Progenitor cell of endocrine pancreas (in vitro differentiated cells): ENCODE measurements at regions not wholly inside any gene's neighbourhood (a gene's known extent, or its start where the extent isn't known, plus 50 kb on each side); places are given as distances from the start of the nearest gene placed in this dataset.
"Not testable (repeated sequence)": the region's sequence is repeated elsewhere in the genome, so short reads cannot be mapped to it uniquely, and the experiment has no call there.

Source experiments
- DNase-seq: peaks from one replicate; pipeline ENCODE4 v3.0.0; 2021; ENCODE audit warnings: low spot score; ENCODE audit not compliant: unreplicated experiment
- H3K27ac Mint-ChIP-seq: 2 replicates; pipeline ENCODE4 v1.8.0; 2021; ENCODE audit warnings: mild to moderate bottlenecking, moderate library complexity, mixed read lengths
- H3K27me3 Mint-ChIP-seq: 2 replicates; pipeline ENCODE4 v1.8.0; 2021; ENCODE audit warnings: mixed read lengths
- H3K36me3 Mint-ChIP-seq: 2 replicates; pipeline ENCODE4 v1.8.0; 2022; ENCODE audit warnings: mixed read lengths; ENCODE audit not compliant: insufficient read depth
- H3K4me1 Mint-ChIP-seq: 2 replicates; pipeline ENCODE4 v1.8.0; 2021; ENCODE audit warnings: low read depth, mixed read lengths
- H3K4me3 Mint-ChIP-seq: 2 replicates; pipeline ENCODE4 v1.8.0; 2021; ENCODE audit warnings: low read depth, mild to moderate bottlenecking, moderate library complexity, mixed read lengths
- H3K9me3 Mint-ChIP-seq: 2 replicates; pipeline ENCODE4 v1.8.0; 2021; ENCODE audit warnings: low read depth, mixed read lengths
- CTCF ChIP-seq: fragments of 200-600 bp; sonication (generic); IDR thresholded peaks from one replicate; pipeline ENCODE4 v1.5.0; 2021; ENCODE audit warnings: antibody characterized with exemption, mild to moderate bottlenecking; ENCODE audit not compliant: unreplicated experiment

- H3K36me3 Mint-ChIP-seq, DNase-seq, H3K4me3 Mint-ChIP-seq, H3K27ac Mint-ChIP-seq, H3K4me1 Mint-ChIP-seq, H3K27me3 Mint-ChIP-seq: not testable (repeated sequence)
- H3K9me3 Mint-ChIP-seq = peaks cover 22% of the 10 kb centered on the region
These were observed 51.3 kb upstream of the RIOK2 start for GRCh38 chr5:97234380-97234779.

DNA sequence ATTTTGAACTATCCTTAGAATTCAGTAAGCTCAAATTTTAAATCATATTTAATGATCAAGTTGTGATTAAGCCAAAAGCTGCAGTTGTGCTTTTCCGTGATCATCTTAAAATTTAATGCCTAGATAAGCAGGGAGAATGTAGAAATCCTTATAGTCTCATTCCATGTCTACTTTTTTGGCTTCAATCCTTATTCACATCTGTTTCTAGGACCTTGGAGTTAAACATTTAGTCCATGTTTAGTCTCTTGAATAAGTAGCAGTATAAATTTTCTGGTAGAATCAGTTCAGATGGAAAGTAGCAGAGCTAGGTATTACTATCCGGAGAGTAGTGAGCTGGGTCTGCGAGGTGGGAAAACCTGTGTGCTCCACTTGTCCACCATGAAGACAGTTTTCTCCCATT, 59.3 kb upstream of the RIOK2 start:
- Mint-ChIP-seq H3K9me3 (peaks cover 11% of the 10 kb centered on the region), H3K36me3 (no peaks in the 10 kb centered on the region), H3K4me1 (no peaks in the 10 kb centered on the region), H3K27me3 (no peaks in the 10 kb centered on the region), H3K27ac (no peak overlapping the region), H3K4me3 (no peak overlapping the region)
- no peak for DNase-seq
- TF ChIP-seq CTCF = no peak

- no peak overlapping the region for H3K4me3 Mint-ChIP-seq
- no peak for TF ChIP-seq CTCF
- H3K4me1 Mint-ChIP-seq = no peaks in the 10 kb centered on the region
- DNase-seq = no peak
- H3K27ac Mint-ChIP-seq = no peak overlapping the region
- H3K9me3 Mint-ChIP-seq = peaks cover 11% of the 10 kb centered on the region
- no peaks in the 10 kb centered on the region for H3K27me3 Mint-ChIP-seq
- no peaks in the 10 kb centered on the region for H3K36me3 Mint-ChIP-seq
These were observed 60.3 kb upstream of the RIOK2 start for GRCh38 chr5:97243353-97243752.

GRCh38 chr5:97245386-97245785, 62.3 kb upstream of the RIOK2 start:
- DNase-seq = no peak
- Mint-ChIP-seq H3K4me3 (no peak overlapping the region), H3K36me3 (no peaks in the 10 kb centered on the region), H3K9me3 (peaks cover 1% of the 10 kb centered on the region), H3K27ac (no peak overlapping the region), H3K27me3 (no peaks in the 10 kb centered on the region), H3K4me1 (no peaks in the 10 kb centered on the region)
- TF ChIP-seq CTCF = no peak

DNA sequence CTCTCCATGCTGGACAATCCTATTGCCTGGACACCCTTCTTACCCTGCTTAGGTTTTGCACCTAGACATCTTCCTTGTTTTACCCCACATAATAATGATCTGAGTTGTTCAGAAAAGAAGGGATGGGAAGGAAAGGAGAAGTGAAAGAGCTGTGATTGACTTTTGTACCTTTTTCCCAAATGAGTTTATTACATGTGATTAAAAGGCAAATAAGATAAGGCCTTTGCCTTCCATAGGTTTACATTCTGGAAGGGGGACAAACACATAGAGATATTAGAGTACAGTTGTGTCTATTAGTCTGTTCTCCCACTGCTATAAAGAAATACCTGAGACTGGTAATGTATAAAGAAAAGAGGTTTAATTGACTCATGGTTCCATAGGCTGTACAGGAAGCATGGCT, 67.1 kb upstream of the RIOK2 start:
- no peak for DNase-seq
- Mint-ChIP-seq H3K4me3 (no peak overlapping the region), H3K36me3 (no peaks in the 10 kb centered on the region), H3K9me3 (no peaks in the 10 kb centered on the region), H3K4me1 (no peaks in the 10 kb centered on the region), H3K27ac (peak overlapping the region; percentile 35), H3K27me3 (no peaks in the 10 kb centered on the region)
- no peak for TF ChIP-seq CTCF

DNA sequence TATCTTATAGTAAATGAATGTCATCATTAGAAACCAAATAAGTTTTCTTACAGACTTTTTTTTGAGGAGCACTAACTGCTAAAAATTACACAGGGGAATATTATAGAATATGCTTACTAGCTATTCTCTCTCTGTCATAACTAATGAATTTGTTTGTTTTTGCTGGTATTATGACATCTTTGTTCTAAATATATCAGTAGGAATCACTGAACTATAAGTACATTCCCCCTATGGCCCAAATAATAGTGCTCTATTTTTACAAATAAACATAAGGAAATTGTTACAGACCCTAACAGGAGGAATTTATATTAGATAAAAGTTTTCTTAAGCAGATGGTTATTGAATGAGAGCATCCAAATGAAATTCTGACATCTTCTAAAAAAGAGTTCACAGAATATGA, 83.0 kb upstream of the RIOK2 start:
- no peak for DNase-seq
- Mint-ChIP-seq H3K4me3 (no peak overlapping the region), H3K4me1 (no peaks in the 10 kb centered on the region), H3K27ac (no peak overlapping the region), H3K36me3 (no peaks in the 10 kb centered on the region), H3K27me3 (no peaks in the 10 kb centered on the region), H3K9me3 (no peaks in the 10 kb centered on the region)
- no peak for TF ChIP-seq CTCF
